Left ventricle myocardium superior (tissue), 1 donor: ENCODE measurements at regions not wholly inside any gene's neighbourhood (a gene's known extent, or its start where the extent isn't known, plus 50 kb on each side); places are given as distances from the start of the nearest gene placed in this dataset.

Experiments used
- ATAC-seq: fragments of 200-7000 bp; cut with Tn5 transposase; one replicate; pipeline ENCODE4 v1.9.1; 2020; ENCODE audit warnings: mild to moderate bottlenecking, moderate library complexity
- DNase-seq: peaks from one replicate; pipeline ENCODE4 v3.0.0-alpha.2; 2020
- intact Hi-C: fragments of 100-400 bp; cut with micrococcal nuclease; formaldehyde crosslinking; loops from one replicate; pipeline ENCODE4 v1.11.0; 2022
- donor health status: DM: no; HTN: yes; CAD: no; lungs with severe emphysema.

DNA sequence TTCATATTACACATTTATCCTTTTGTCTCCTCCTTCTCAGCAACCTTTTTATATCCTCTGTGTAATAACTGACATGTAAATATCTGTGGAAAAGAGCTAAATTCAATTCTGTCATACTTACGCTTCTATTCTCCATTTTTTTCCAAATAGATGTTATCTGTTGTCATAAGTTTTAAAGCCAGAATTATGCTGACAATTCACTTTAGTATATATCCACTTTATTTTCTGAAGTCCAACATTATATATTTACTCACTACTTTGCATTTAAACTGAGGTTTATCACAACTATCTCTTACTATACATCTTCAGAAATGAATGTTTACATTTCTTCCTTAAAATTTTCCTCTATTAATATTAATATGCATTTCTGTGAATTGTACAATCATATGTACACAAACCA, 247.9 kb upstream of the PCDH10 start:
- DNase-seq (no peak), ATAC-seq (no peak)
- intact Hi-C loops = no loop called here

GRCh38 chr4:132910229-132910748, 238.8 kb upstream of the PCDH10 start:
- DNase-seq (no peak), ATAC-seq (no peak)
- intact Hi-C loops = no loop called here

GRCh38 chr4:132918096-132918495, 231.0 kb upstream of the PCDH10 start:
- ATAC-seq = no peak
- intact Hi-C loops = no loop called here

GRCh38 chr4:132923516-132923915, 225.6 kb upstream of the PCDH10 start:
- DNase-seq = no peak
- no peak for ATAC-seq
- intact Hi-C loops = no loop called here

More at GRCh38 chr4:132918096-132918495, 231.0 kb upstream of the PCDH10 start:
- no peak for DNase-seq

DNA sequence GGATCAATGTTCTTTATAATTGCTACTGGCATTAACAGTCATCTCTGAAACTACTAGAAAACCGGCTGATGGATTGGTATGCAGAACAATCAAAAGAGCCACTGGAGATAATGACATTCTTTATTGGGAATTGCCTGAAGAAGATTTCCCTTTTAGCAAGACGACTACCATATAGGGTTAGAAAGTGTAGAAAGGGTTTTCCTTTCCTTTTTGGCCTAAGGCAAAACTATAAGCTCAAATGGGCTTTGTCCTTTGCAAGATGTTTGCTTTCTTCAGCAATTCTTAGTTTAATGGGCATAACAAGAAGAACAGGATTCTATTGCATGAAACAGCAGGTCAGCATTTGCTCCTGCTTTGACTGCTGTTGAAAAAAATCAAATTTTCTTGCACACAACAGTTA, 214.2 kb upstream of the PCDH10 start:
- no peak for ATAC-seq

DNA sequence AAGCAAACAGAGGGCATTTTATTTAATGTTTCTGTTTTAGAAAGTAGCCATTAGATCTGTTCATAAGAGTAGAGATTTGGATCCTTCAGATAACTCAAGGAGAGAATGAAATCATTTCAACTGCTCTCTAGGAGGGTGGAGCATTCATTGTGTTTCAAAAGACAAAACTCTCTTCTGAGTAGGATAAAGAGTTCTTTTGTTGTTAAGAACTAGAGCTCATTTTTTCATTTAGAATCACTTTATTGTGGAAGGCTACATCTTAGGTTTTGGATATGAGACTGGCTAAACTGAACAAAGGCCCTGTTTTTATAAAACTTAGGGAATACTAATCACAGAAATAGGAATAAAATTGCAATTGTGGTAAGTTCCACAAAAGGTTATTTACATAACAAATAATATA, 193.9 kb upstream of the PCDH10 start:
- intact Hi-C loops = no loop called here
- no peak for ATAC-seq
- DNase-seq = no peak

More for the DNA sequence above, 214.2 kb upstream of the PCDH10 start:
- DNase-seq = no peak
- intact Hi-C loops = no loop called here

GRCh38 chr4:132956962-132957361, 192.1 kb upstream of the PCDH10 start:
- no peak for DNase-seq
- no peak for ATAC-seq
- intact Hi-C loops = no loop called here

GRCh38 chr4:132958457-132959263, 190.4 kb upstream of the PCDH10 start:
- ATAC-seq = no peak
- intact Hi-C loops = no loop called here
- no peak for DNase-seq

- ATAC-seq (no peak), DNase-seq (no peak)
- intact Hi-C loops = no loop called here
Measured at GRCh38 chr4:132981611-132982010, 167.5 kb upstream of the PCDH10 start.

DNA sequence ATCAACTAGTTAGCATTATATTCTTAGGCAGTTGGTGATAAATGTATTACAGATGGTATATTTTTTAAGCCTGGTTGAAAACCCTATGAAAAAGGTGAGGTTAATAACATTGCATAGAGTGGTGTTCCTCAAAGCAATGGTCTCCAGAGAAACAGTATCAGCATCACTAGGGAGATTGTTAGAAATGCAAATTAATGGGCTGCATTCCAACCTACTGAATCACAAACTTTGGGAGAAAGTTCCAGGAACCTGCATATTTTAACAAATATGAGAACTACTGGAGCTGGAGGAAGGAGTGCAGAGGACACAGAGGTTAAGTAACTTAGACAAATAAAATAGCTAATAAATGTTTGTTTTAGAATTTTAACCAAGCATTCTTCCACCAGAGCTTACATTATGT, 166.9 kb upstream of the PCDH10 start:
- no peak for ATAC-seq
- DNase-seq = no peak
- intact Hi-C loops = no loop called here

DNA sequence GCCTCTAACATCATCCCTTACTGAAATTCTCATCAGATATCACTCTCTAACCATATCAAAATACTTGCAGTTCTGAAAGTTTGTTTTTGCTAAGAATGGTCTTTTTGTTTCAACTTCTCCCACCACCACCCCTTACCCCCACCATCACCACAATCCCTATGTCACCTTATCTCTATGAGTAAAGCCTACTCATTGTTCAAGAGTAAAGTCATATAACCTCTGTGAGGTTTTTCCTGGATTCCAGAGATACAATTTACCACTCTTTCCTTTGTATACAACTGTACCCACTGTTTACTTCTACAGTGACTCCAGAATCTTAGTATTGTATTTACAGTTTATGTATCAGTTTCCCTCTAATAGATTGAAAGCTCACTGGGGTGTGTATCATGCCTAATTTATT, 158.0 kb upstream of the PCDH10 start:
- ATAC-seq (no peak), DNase-seq (no peak)
- intact Hi-C loops = no loop called here

- intact Hi-C loops = no loop called here
- ATAC-seq (no peak), DNase-seq (no peak)
Measured at GRCh38 chr4:132992686-132993085, 156.4 kb upstream of the PCDH10 start.

DNA sequence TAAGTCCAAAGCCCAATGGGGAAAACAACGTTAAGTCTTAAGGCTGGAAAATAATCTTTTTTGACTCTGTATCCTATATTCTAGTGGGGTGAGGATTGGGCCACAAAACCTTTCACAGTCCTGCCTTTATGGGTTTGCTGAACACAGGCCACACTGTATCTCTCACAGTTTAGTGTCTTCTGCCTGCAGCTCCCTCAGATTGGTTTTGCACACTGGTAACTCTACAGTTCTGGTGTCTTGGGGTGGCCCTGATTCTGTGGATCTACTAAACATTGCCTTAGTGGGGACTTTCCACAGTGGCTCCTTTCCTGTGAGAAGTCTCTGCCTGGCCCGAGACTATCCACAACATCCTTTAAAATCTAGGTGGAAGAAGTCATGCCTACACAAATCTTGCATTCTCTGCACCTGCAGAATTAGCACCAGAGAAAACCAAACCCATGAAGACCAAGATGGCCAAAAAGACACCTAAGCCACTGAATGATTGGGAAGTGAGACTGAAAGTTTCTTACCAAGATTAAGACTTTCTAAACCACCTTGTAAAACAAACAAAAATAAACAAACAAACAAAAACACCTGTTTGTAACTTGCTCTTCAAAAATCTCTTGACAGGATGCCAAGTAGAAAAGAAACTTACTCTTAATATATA, 150.4 kb upstream of the PCDH10 start:
- ATAC-seq (no peak), DNase-seq (no peak)
- intact Hi-C loops = no loop called here

DNA sequence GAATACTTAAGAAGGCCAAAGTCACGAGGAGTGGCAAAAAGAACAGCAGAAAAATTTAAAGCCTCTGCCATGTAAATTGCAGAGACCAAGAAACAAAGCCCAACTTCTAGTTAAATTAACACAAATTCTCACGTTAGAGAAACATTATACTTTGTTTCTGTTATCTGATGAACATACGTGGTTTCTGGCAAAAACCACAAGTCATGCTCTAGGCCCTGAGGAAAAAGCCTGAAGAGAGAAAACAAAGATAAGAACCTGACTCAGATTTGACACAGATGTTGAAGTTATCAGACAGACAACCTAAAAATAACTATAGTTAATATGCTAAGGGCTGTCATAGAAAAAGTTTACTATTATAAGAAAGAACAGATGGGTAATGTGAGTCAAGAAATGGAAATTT, 149.1 kb upstream of the PCDH10 start:
- DNase-seq (no peak), ATAC-seq (no peak)
- intact Hi-C loops = no loop called here

GRCh38 chr4:133003169-133003568, 145.9 kb upstream of the PCDH10 start:
- intact Hi-C loops = no loop called here
- DNase-seq (no peak), ATAC-seq (no peak)

DNA sequence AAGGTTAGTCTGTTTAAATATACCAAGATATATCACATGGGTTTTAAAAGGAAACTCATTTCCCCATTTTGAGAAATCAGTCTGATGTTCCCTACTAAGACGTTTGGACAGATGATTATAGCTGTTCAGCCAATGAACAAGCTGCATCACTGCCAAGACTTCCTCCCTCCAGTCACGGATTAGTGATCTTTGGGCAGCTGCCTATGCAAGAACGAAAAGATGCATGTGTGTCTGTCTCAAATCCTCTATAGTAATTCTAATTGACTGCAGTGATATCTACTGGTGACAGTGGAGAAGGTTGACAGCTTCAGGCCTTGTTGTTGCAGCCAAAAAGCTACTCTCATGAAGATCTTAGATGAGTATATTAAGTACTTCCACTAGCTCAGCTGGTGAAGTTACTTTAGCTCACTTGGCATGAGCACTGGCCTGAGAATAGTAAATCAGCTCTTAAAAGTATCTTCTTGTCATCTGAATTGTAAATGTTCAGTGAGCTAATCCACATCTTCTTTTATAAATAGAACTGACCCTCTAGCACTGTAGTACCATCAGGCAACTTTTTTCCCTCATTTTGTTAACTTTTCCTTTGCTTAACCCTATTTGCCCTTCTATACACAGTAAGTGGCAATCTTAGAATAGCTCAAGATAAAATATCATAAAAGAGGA, 134.5 kb upstream of the PCDH10 start:
- intact Hi-C loops = no loop called here
- ATAC-seq = no peak
- no peak for DNase-seq

- intact Hi-C loops = no loop called here
- no peak for ATAC-seq
Measured at GRCh38 chr4:133045288-133045687, 103.8 kb upstream of the PCDH10 start.

DNA sequence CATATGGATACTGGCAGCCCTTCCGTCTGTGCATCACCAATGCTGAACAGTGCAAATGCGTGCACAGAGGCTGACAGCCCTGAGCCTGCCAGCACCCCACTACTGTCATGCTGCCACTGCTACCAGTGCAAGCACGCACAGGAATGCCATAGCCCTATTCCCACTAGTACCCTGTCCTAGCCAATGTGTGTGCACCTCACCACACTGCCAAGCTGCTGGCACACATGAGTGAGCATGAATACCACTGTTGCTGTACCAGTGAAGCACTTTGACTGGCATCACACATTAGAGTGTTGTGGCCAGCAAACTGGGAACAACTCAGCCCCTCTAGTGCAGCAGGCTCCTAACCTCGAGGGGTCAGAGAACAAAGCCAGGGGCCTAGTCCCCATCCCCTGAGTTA, 102.9 kb upstream of the PCDH10 start:
- no peak for ATAC-seq
- DNase-seq = no peak
- intact Hi-C loops = no loop called here

More at GRCh38 chr4:133045288-133045687, 103.8 kb upstream of the PCDH10 start:
- DNase-seq = no peak

DNA sequence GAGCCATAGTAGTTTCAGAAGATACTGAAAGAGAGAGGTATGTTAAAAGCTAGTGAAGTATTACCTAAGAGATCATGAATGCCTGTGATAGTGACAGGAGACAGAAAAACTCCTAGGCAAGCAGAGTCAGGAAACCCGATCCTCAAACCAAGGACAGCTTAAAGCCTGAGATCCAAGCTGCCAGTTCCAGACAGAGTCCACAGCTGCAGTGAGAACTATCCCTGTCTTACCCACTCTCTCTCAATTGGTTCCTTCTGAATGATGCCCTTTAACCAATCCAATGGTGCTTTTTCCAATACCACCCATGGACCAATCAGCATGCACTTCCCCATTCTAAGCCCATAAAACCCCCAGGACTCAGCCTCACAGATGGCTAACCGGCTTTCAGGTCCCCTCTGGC, 90.4 kb upstream of the PCDH10 start:
- DNase-seq = no peak
- no peak for ATAC-seq
- intact Hi-C loops = no loop called here

DNA sequence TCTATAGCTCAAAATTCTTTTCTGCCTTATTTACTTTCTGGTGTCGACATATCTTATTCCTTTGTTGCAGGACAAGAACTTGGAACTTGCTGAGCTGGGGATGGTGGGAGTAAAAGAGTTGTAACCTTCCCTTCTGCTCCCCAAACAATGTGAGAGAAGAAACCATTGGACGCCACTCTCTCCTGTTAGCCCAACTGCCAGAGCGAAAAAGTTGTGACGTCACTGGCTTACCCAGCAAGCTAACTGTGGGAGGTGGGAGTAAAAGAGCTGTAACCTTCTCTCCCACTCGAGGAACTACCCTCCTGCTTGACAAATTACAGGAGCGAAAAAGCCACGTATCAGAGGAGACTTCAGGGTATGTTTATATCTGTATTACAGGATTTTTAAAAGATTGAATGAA, 90.0 kb upstream of the PCDH10 start:
- DNase-seq = no peak
- intact Hi-C loops = no loop called here
- ATAC-seq = no peak
